ENCODE measurements at regions not wholly inside any gene's neighbourhood (a gene's known extent, or its start where the extent isn't known, plus 50 kb on each side); places are given as distances from the start of the nearest gene placed in this dataset.

DNA sequence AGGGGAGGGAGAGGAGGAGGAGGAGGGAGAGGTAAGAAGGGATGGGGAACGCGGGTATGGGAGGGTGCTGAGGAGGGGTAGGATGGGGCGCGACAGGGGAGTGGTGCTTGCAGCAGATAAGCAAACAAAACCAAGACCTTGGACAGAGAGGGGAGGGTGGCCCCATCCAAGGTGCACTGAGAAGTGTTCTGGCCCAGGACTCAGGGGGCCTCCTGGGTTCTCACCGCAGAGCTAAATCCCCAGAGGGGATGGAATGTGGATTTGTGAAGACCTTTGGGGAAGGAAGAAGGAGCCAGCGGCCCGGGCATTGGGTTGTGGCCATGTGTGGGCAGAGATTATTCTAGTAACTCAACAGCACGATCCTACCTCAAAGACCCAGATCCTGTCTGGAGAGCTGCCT is 90.9 kb upstream of the LINC01488 start:
- TF ChIP-seq POLR2A (IDR thresholded peaks at IDR 0.05), result no peak
- TF ChIP-seq, protein P1, sequence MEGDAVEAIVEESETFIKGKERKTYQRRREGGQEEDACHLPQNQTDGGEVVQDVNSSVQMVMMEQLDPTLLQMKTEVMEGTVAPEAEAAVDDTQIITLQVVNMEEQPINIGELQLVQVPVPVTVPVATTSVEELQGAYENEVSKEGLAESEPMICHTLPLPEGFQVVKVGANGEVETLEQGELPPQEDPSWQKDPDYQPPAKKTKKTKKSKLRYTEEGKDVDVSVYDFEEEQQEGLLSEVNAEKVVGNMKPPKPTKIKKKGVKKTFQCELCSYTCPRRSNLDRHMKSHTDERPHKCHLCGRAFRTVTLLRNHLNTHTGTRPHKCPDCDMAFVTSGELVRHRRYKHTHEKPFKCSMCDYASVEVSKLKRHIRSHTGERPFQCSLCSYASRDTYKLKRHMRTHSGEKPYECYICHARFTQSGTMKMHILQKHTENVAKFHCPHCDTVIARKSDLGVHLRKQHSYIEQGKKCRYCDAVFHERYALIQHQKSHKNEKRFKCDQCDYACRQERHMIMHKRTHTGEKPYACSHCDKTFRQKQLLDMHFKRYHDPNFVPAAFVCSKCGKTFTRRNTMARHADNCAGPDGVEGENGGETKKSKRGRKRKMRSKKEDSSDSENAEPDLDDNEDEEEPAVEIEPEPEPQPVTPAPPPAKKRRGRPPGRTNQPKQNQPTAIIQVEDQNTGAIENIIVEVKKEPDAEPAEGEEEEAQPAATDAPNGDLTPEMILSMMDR (IDR thresholded peaks at IDR 0.05), result no peak
- WGBS, 2 donors, result 66 to 71% methylated on average over 7 of the region's 8 CpGs
- H3K27me3 ChIP-seq, result peaks cover 0 to 17% (median 0%) of the 10 kb centered on the region in 4 donors
- intact Hi-C loops (cut with DNase I), result no loop called here
- H3K4me1 ChIP-seq, result peaks cover 0 to 4% (median 0%) of the 10 kb centered on the region in 3 donors
- no peak overlapping the region for H3K4me3 ChIP-seq
- no peak for DNase-seq
- H3K36me3 ChIP-seq, result no peaks in the 10 kb centered on the region
- peaks cover 0 to 20% (median 13%) of the 10 kb centered on the region in 3 donors for H3K9me3 ChIP-seq
- no peak overlapping the region for H3K27ac ChIP-seq

DNA sequence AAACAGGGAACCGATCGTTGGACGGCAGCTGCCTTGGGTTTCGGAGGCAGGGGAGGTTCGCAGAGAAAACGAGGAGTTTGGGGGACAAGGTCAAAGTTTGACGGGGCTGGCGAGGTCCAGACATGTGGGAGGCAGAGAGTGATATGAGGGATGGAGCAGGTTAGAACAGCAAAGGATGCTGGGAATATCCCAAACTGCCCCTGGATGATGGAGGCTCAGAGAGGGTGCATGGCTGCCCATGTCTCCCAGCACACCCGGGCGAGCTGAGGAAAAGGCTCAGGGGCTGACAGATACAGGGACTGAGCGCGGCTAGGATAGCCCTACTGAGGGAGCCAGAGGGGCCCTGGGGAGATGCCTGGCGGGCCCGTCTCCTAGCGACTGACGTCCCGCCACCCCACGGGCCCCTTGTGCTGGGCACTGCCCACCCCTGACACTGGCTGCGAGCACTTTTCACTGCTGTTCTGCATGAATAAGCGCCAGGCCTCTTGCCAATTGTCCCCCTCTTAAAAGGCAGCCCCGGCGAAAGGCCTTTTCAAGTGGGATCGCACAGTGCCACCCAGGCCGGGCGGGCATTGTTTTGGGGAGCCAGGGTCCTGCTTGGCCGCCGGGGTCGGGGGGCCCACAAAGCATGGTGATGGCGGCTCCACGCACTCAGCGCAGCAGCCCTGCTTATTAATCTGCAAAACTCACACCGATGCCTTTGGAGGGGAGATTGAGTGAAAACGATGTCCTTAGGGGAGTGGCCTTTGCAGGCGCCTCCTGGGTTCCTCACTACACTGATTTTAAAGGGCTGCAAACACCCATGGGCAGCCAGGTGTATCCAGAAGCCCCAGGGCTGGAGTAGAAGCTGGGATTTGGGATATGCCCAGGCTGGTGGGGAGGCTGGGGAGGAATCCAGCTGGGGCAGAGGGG is 90.0 kb upstream of the LINC01488 start:
- H3K27me3 ChIP-seq, result peaks cover 0 to 17% (median 0%) of the 10 kb centered on the region in 4 donors
- no peak overlapping the region for H3K4me3 ChIP-seq
- no peak overlapping the region for H3K27ac ChIP-seq
- H3K9me3 ChIP-seq, result peaks cover 0 to 20% (median 13%) of the 10 kb centered on the region in 3 donors
- DNase-seq, result no peak
- TF ChIP-seq POLR2A (IDR thresholded peaks at IDR 0.05), result no peak
- TF ChIP-seq, protein P1 (IDR thresholded peaks at IDR 0.05), result no peak
- intact Hi-C loops (cut with DNase I), result no loop called here
- no peaks in the 10 kb centered on the region for H3K36me3 ChIP-seq
- 83 to 91% methylated on average over 11 to 12 of the region's 34 CpGs for WGBS, 2 donors
- peaks cover 0 to 4% (median 0%) of the 10 kb centered on the region in 3 donors for H3K4me1 ChIP-seq

DNA sequence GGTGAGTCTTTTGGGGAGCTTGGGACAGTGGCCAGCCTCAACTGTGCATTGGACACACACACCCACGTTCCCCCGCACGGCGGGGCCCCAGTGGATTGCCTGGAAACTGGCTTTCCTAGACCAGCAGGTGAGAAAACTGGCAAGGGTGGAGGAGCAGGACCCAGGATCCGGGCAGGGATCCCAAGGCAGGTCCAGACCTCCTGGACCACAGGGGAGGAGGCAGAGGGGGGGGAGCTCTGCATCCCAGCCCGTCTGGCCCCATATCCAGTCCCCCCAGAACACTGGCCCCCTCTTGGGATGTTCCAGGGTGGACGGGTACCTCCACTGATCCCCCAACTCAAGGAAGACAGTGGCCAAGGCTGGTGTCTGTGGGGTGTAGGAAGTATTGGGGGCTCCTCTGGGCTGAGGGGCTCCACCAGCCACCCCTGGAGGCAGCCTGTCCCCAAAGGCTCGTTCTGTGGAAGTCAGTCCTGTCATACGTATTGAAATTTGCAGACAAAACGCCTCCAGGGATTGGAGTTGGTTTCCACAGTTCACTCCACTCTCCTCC is 89.3 kb upstream of the LINC01488 start:
- 56 to 86% methylated on average over 3 to 4 of the region's 10 CpGs for WGBS, 2 donors
- DNase-seq, result no peak
- H3K27me3 ChIP-seq, result peaks cover 0 to 17% (median 0%) of the 10 kb centered on the region in 4 donors
- no peak overlapping the region for H3K27ac ChIP-seq
- no peaks in the 10 kb centered on the region for H3K36me3 ChIP-seq
- H3K4me3 ChIP-seq, result no peak overlapping the region
- H3K9me3 ChIP-seq, result peaks cover 0 to 18% (median 13%) of the 10 kb centered on the region in 3 donors
- peaks cover 0 to 4% (median 0%) of the 10 kb centered on the region in 3 donors for H3K4me1 ChIP-seq
- intact Hi-C loops (cut with DNase I), result no loop called here
- TF ChIP-seq, protein P1 (IDR thresholded peaks at IDR 0.05), result no peak
- TF ChIP-seq POLR2A (IDR thresholded peaks at IDR 0.05), result no peak

DNA sequence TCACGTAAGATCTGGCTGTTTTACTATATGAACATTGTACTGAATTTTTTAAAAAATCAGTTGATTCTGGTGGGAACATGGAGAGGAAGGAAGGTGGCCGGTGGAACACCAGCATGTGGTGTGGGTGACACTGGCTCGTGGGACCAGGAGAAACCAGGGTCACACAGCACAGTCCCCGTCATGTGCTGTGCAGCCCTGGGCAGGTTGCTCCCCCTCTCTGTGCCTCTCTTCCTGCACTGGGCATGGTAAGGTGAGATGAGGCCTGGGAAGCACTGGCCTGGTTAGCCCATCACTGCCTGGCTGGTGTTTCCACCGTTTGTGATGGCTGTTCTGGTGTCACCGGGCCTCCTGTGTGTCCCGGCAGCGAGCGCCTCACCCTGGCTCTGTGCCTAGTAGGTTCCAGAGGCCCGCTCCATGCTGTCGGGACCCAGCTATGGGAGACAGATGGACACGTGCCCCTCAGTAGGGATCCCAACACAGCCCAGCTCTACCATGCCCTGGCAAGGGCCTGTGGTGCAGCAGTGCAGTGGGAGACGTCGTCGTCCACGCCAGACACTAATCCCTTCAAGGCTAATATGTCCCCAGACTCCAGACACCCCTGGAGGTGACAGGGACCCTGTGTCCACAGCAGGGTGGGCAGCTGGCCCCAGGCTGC is 88.2 kb upstream of the LINC01488 start:
- Histone ChIP-seq H3K4me3 (no peak overlapping the region), H3K36me3 (no peaks in the 10 kb centered on the region), H3K9me3 (peaks cover 0 to 7% (median 6%) of the 10 kb centered on the region in 3 donors), H3K4me1 (peaks cover 0 to 4% (median 0%) of the 10 kb centered on the region in 3 donors), H3K27me3 (peaks cover 0 to 17% (median 0%) of the 10 kb centered on the region in 4 donors), H3K27ac (no peak overlapping the region)
- DNase-seq, result no peak
- WGBS, 2 donors, result 81 to 89% methylated on average over 4 to 5 of the region's 16 CpGs
- no peak for TF ChIP-seq POLR2A (IDR thresholded peaks at IDR 0.05)
- TF ChIP-seq, protein P1 (IDR thresholded peaks at IDR 0.05), result no peak
- intact Hi-C loops (cut with DNase I), result no loop called here

Measured in esophagus squamous epithelium (tissue), 5 donors.